Fibroblast of lung (primary cell): ENCODE measurements at regions not wholly inside any gene's neighbourhood (a gene's known extent, or its start where the extent isn't known, plus 50 kb on each side); places are given as distances from the start of the nearest gene placed in this dataset.

Experiments
- DNase-seq, 2 donors: peaks; one replicate each; pipeline versions ENCODE4 v3.0.0 to v3.0.0-alpha.2; 2010; ENCODE audit warnings: low read depth in 2 of 2
- H2AFZ ChIP-seq: 2 replicates; pipeline ENCODE4 v1.5.1; 2012; ENCODE audit warnings: low read length, control low read depth, inconsistent platforms
- H3K27ac ChIP-seq: 2 replicates; pipeline ENCODE4 v1.5.1; 2011; ENCODE audit warnings: low read length, control low read depth; ENCODE audit not compliant: insufficient read depth
- H3K27me3 ChIP-seq: 2 replicates; pipeline ENCODE4 v1.5.1; 2011; ENCODE audit warnings: mild to moderate bottlenecking, low read length; ENCODE audit not compliant: control insufficient read depth, insufficient read depth
- H3K36me3 ChIP-seq: 2 replicates; pipeline ENCODE4 v1.5.1; 2011; ENCODE audit warnings: low read length; ENCODE audit not compliant: control insufficient read depth, insufficient read depth
- H3K4me1 ChIP-seq: 2 replicates; pipeline ENCODE4 v1.5.1; 2011; ENCODE audit warnings: low read length; ENCODE audit not compliant: control insufficient read depth, insufficient read depth; ENCODE audit errors: extremely low read depth
- H3K4me2 ChIP-seq: 2 replicates; pipeline ENCODE4 v1.5.1; 2011; ENCODE audit warnings: low read length, control low read depth; ENCODE audit not compliant: insufficient read depth; ENCODE audit errors: extremely low read depth
- H3K4me3 ChIP-seq, 4 experiments: fragments of 200-600 bp in 1 of 4; sonication (generic) in 1 of 4; replicated peaks in 1 of 4; 2 replicates each; pipeline ENCODE4 v1.5.1; 2011 to 2016; ENCODE audit warnings: low read length in 4 of 4, low read depth in 3 of 4, mild to moderate bottlenecking in 3 of 4, control low read depth in 2 of 4, inconsistent platforms in 1 of 4, mixed read lengths in 1 of 4; ENCODE audit not compliant: insufficient read depth in 1 of 4; ENCODE audit errors: control extremely low read depth in 1 of 4
- H3K79me2 ChIP-seq: 2 replicates; pipeline ENCODE4 v1.5.1; 2012; ENCODE audit warnings: mild to moderate bottlenecking, low read length, inconsistent platforms; ENCODE audit not compliant: control insufficient read depth, insufficient read depth
- H3K9ac ChIP-seq: 2 replicates; pipeline ENCODE4 v1.5.1; 2011; ENCODE audit warnings: mild to moderate bottlenecking, low read length, control low read depth; ENCODE audit not compliant: insufficient read depth
- H3K9me3 ChIP-seq: 2 replicates; pipeline ENCODE4 v1.5.1; 2012; ENCODE audit warnings: low read depth, low read length; ENCODE audit not compliant: control insufficient read depth, insufficient read depth
- H4K20me1 ChIP-seq: 2 replicates; pipeline ENCODE4 v1.5.1; 2011; ENCODE audit warnings: low read length; ENCODE audit not compliant: control insufficient read depth, insufficient read depth; ENCODE audit errors: extremely low read depth
- EZH2 ChIP-seq: IDR thresholded peaks from 2 replicates; pipeline ENCODE4 v1.5.1; 2012; ENCODE audit warnings: low read length, control low read depth, mild to moderate bottlenecking; ENCODE audit errors: missing control alignments
- TF ChIP-seq, protein P1 (sequence below), 2 donors: IDR thresholded peaks in 1 of 2; conservative IDR thresholded peaks in 1 of 2; 1 replicate in 1 of 2; 2 replicates in 1 of 2; pipeline ENCODE4 v1.5.1; 2011 to 2012; ENCODE audit warnings: low read length in 2 of 2, control low read depth in 1 of 2, inconsistent platforms in 1 of 2, low read depth in 1 of 2, mild to moderate bottlenecking in 1 of 2

DNA sequence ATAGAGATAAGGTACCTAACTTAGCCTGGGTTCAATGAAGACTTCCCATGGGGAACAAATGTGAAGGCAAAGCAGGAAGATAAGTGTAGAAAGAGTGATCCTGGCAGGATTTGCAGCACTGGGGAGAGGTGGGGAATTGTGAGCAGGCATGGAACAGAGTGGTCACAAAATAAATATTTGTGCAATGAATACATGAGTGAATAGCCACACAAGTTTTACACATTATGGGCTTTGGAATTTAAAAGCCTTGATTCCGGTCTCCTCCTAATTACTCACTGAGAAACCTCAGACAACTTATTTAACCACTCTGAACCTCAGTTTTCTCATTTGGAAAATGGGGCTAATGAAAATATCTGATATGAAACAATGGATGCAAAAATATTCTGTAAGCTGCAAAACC lies 148.3 kb downstream of the ELAVL4 start:
- H3K79me2 ChIP-seq = no peaks in the 10 kb centered on the region
- no peak for TF ChIP-seq EZH2
- TF ChIP-seq, protein P1, sequence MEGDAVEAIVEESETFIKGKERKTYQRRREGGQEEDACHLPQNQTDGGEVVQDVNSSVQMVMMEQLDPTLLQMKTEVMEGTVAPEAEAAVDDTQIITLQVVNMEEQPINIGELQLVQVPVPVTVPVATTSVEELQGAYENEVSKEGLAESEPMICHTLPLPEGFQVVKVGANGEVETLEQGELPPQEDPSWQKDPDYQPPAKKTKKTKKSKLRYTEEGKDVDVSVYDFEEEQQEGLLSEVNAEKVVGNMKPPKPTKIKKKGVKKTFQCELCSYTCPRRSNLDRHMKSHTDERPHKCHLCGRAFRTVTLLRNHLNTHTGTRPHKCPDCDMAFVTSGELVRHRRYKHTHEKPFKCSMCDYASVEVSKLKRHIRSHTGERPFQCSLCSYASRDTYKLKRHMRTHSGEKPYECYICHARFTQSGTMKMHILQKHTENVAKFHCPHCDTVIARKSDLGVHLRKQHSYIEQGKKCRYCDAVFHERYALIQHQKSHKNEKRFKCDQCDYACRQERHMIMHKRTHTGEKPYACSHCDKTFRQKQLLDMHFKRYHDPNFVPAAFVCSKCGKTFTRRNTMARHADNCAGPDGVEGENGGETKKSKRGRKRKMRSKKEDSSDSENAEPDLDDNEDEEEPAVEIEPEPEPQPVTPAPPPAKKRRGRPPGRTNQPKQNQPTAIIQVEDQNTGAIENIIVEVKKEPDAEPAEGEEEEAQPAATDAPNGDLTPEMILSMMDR (conservative IDR thresholded peaks at IDR 0.05 in 1 of 2, IDR thresholded peaks at IDR 0.05 in 1 of 2; ENCODE audit: low read depth in 1 of 2, low read length in 2 of 2) = no peak
- H3K9me3 ChIP-seq = no peaks in the 10 kb centered on the region
- H3K27ac ChIP-seq = no peak overlapping the region
- no peaks in the 10 kb centered on the region for H3K4me1 ChIP-seq
- no peak for DNase-seq
- H3K27me3 ChIP-seq = no peaks in the 10 kb centered on the region
- H3K9ac ChIP-seq = no peak overlapping the region
- H2AFZ ChIP-seq = no peak overlapping the region
- H3K4me3 ChIP-seq = no peak overlapping the region
- H4K20me1 ChIP-seq = no peaks in the 10 kb centered on the region
- H3K4me2 ChIP-seq = no peak overlapping the region
- H3K36me3 ChIP-seq = no peaks in the 10 kb centered on the region
